Hepatocyte (in vitro differentiated cells): ENCODE measurements at regions not wholly inside any gene's neighbourhood (a gene's known extent, or its start where the extent isn't known, plus 50 kb on each side); places are given as distances from the start of the nearest gene placed in this dataset.

ENCODE experiments used
- DNase-seq: peaks from one replicate; pipeline ENCODE4 v3.0.0-alpha.2; 2016; ENCODE audit warnings: low spot score
- H2AFZ ChIP-seq: fragments of 200-600 bp; sonication (generic); 2 replicates; pipeline ENCODE4 v1.6.0; 2016; ENCODE audit warnings: antibody characterized with exemption, mild to moderate bottlenecking
- H3K27ac ChIP-seq: fragments of 200-600 bp; sonication (generic); 2 replicates; pipeline ENCODE4 v1.5.1; 2016; ENCODE audit warnings: mild to moderate bottlenecking
- H3K27me3 ChIP-seq: fragments of 200-600 bp; sonication (generic); 2 replicates; pipeline ENCODE4 v1.6.1; 2016
- H3K36me3 ChIP-seq: fragments of 200-600 bp; sonication (generic); replicated peaks from 2 replicates; pipeline ENCODE4 v1.5.1; 2016; ENCODE audit warnings: low read depth; ENCODE audit not compliant: insufficient read depth
- H3K4me1 ChIP-seq: fragments of 200-600 bp; sonication (generic); 2 replicates; pipeline ENCODE4 v1.5.1; 2016; ENCODE audit warnings: mild to moderate bottlenecking, moderate library complexity; ENCODE audit not compliant: insufficient read depth
- H3K4me2 ChIP-seq: fragments of 200-600 bp; sonication (generic); 2 replicates; pipeline ENCODE4 v1.6.0; 2016
- H3K4me3 ChIP-seq: fragments of 200-600 bp; sonication (generic); 2 replicates; pipeline ENCODE4 v1.5.1; 2016; ENCODE audit warnings: mild to moderate bottlenecking
- H3K79me2 ChIP-seq: fragments of 200-600 bp; sonication (generic); 2 replicates; pipeline ENCODE4 v1.6.0; 2017; ENCODE audit warnings: mild to moderate bottlenecking
- H3K9me2 ChIP-seq: fragments of 200-600 bp; sonication (generic); replicated peaks from 2 replicates; pipeline ENCODE4 v1.6.0; 2017; ENCODE audit warnings: mild to moderate bottlenecking; ENCODE audit not compliant: insufficient read depth
- H3K9me3 ChIP-seq: fragments of 200-600 bp; sonication (generic); 2 replicates; pipeline ENCODE4 v1.5.1; 2016; ENCODE audit warnings: low read depth, mild to moderate bottlenecking
- H4K20me1 ChIP-seq: fragments of 200-600 bp; sonication (generic); 2 replicates; pipeline ENCODE4 v1.6.0; 2016; ENCODE audit warnings: mild to moderate bottlenecking; ENCODE audit not compliant: insufficient read depth, poor library complexity, severe bottlenecking
- CTCF ChIP-seq: fragments of 200-600 bp; sonication (generic); IDR thresholded peaks from 2 replicates; pipeline ENCODE4 v1.5.1; 2016; ENCODE audit warnings: antibody characterized with exemption, mild to moderate bottlenecking; ENCODE audit not compliant: poor library complexity
- EZH2 ChIP-seq: fragments of 200-600 bp; sonication (generic); IDR thresholded peaks from 2 replicates; pipeline ENCODE4 v1.6.1; 2016; ENCODE audit warnings: antibody characterized with exemption, mild to moderate bottlenecking, borderline replicate concordance
- EZH2phosphoT487 ChIP-seq: fragments of 200-600 bp; sonication (generic); IDR thresholded peaks from one replicate; pipeline ENCODE4 v1.6.1; 2018; ENCODE audit warnings: antibody characterized with exemption, mild to moderate bottlenecking, low read depth, moderate library complexity; ENCODE audit not compliant: unreplicated experiment, severe bottlenecking
- WGBS: methylation state at CpG from one replicate; pipeline ENCODE4 v1.1.6; 2016; ENCODE audit warnings: low lambda C conversion rate; ENCODE audit errors: missing lambda C conversion rate; 5-methylcytosine and 5-hydroxymethylcytosine counted together

DNA sequence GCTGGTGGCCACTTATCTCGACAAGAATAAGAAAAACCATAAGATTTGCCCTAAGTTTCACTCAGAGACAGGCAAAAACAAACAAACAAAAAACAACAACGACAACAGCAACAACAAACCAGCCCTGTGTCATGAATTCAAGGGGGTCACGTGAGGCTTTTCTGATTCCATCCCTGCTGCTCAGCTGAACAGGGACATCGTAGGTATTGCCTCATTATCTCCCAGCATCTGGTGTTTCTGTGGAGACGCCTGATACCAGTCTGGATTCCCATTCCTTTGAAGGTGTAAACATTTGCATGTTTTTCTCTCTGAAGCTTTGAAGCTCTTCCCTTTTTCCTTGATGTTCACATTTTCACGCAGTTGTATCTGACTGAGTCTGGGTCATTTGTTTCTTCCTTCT, 117.4 kb downstream of the KCNF1 start:
- Histone ChIP-seq H3K27ac (no peak overlapping the region), H3K4me1 (no peaks in the 10 kb centered on the region), H3K9me3 (no peaks in the 10 kb centered on the region), H3K9me2 (no peaks in the 10 kb centered on the region), H4K20me1 (no peaks in the 10 kb centered on the region), H3K79me2 (no peaks in the 10 kb centered on the region), H3K27me3 (no peaks in the 10 kb centered on the region), H3K4me3 (no peak overlapping the region), H2AFZ (no peak overlapping the region), H3K36me3 (no peaks in the 10 kb centered on the region), H3K4me2 (no peak overlapping the region)
- WGBS: 62% methylated on average over 6 of the region's 6 CpGs
- TF ChIP-seq EZH2phosphoT487: no peak
- no peak for TF ChIP-seq EZH2
- no peak for TF ChIP-seq CTCF
- no peak for DNase-seq

- WGBS: 94% methylated on average over 7 of the region's 7 CpGs
- TF ChIP-seq CTCF: no peak
- TF ChIP-seq EZH2phosphoT487: no peak
These were observed 118.3 kb downstream of the KCNF1 start for GRCh38 chr2:11030036-11030435.

GRCh38 chr2:11030909-11031308, 119.2 kb downstream of the KCNF1 start:
- TF ChIP-seq CTCF: no peak
- TF ChIP-seq EZH2phosphoT487: no peak
- TF ChIP-seq EZH2: no peak
- no peak overlapping the region for H2AFZ ChIP-seq
- H3K36me3 ChIP-seq: no peaks in the 10 kb centered on the region
- no peak for DNase-seq
- H3K4me1 ChIP-seq: no peaks in the 10 kb centered on the region
- no peaks in the 10 kb centered on the region for H3K9me2 ChIP-seq
- H3K27me3 ChIP-seq: no peaks in the 10 kb centered on the region
- H3K4me3 ChIP-seq: no peak overlapping the region
- H3K9me3 ChIP-seq: no peaks in the 10 kb centered on the region
- no peak overlapping the region for H3K27ac ChIP-seq
- no peaks in the 10 kb centered on the region for H3K79me2 ChIP-seq
- H3K4me2 ChIP-seq: no peak overlapping the region
- 59% methylated on average over 4 of the region's 4 CpGs for WGBS
- H4K20me1 ChIP-seq: no peaks in the 10 kb centered on the region

More at GRCh38 chr2:11030036-11030435, 118.3 kb downstream of the KCNF1 start:
- Histone ChIP-seq H3K9me3 (no peaks in the 10 kb centered on the region), H4K20me1 (no peaks in the 10 kb centered on the region), H3K27ac (no peak overlapping the region), H3K4me3 (no peak overlapping the region), H2AFZ (no peak overlapping the region), H3K9me2 (no peaks in the 10 kb centered on the region), H3K4me1 (no peaks in the 10 kb centered on the region), H3K4me2 (no peak overlapping the region), H3K36me3 (no peaks in the 10 kb centered on the region), H3K27me3 (no peaks in the 10 kb centered on the region), H3K79me2 (no peaks in the 10 kb centered on the region)
- no peak for DNase-seq

- WGBS: 88% methylated on average over 1 of the region's 1 CpG
These were observed 120.1 kb downstream of the KCNF1 start for GRCh38 chr2:11031876-11032275.

More at GRCh38 chr2:11031876-11032275, 120.1 kb downstream of the KCNF1 start:
- Histone ChIP-seq H2AFZ (no peak overlapping the region), H3K4me1 (no peaks in the 10 kb centered on the region), H3K9me2 (no peaks in the 10 kb centered on the region), H3K79me2 (no peaks in the 10 kb centered on the region), H4K20me1 (no peaks in the 10 kb centered on the region), H3K27ac (no peak overlapping the region), H3K27me3 (no peaks in the 10 kb centered on the region), H3K36me3 (no peaks in the 10 kb centered on the region), H3K4me3 (no peak overlapping the region), H3K9me3 (peaks cover 3% of the 10 kb centered on the region), H3K4me2 (no peak overlapping the region)
- DNase-seq: no peak
- TF ChIP-seq EZH2phosphoT487: no peak
- TF ChIP-seq CTCF: no peak
- no peak for TF ChIP-seq EZH2
